Activated CD4-positive, alpha-beta memory T cell treated with anti-CD3 and anti-CD28 coated beads for 36 hours (primary cell): ENCODE measurements at regions not wholly inside any gene's neighbourhood (a gene's known extent, or its start where the extent isn't known, plus 50 kb on each side); places are given as distances from the start of the nearest gene placed in this dataset.
A peak's percentile ranks its signal among the peaks of the same experiment; 100 is the strongest.

Experiments used
- CTCF ChIA-PET: fragments of 350-600 bp; sonication (Branson Sonifier 250); formaldehyde crosslinking; loops from one replicate; lab custom pipeline; 2021; ENCODE audit warnings: antibody characterized with exemption, inconsistent platforms; lab: Charles Lee
- POLR2A ChIA-PET: fragments of 350-600 bp; sonication (Branson Sonifier 250); formaldehyde crosslinking; loops from one replicate; lab custom pipeline; 2021; ENCODE audit warnings: antibody characterized with exemption; lab: Charles Lee
- DNase-seq: peaks from one replicate; pipeline ENCODE4 v3.0.0-alpha.2; 2020
- H3K27ac Mint-ChIP-seq: one replicate; pipeline ENCODE4 v1.8.0; 2021; ENCODE audit warnings: mixed read lengths
- H3K27me3 Mint-ChIP-seq: one replicate; pipeline ENCODE4 v1.8.0; 2021; ENCODE audit warnings: mixed read lengths
- H3K36me3 Mint-ChIP-seq: one replicate; pipeline ENCODE4 v1.8.0; 2021; ENCODE audit warnings: mixed read lengths
- H3K4me1 Mint-ChIP-seq: one replicate; pipeline ENCODE4 v1.8.0; 2021; ENCODE audit warnings: low read depth, mixed read lengths
- H3K4me3 Mint-ChIP-seq: one replicate; pipeline ENCODE4 v1.8.0; 2021; ENCODE audit warnings: mild to moderate bottlenecking, mixed read lengths
- H3K9me3 Mint-ChIP-seq: one replicate; pipeline ENCODE4 v1.8.0; 2021; ENCODE audit warnings: mixed read lengths
- intact Hi-C: fragments of 100-400 bp; cut with micrococcal nuclease; formaldehyde crosslinking; loops from one replicate; pipeline ENCODE4 v1.15.1; 2023

- intact Hi-C loops, result no loop called here
- DNase-seq, result no peak
- no peak overlapping the region for H3K4me3 Mint-ChIP-seq
- POLR2A ChIA-PET, result no interaction called here
- no peaks in the 10 kb centered on the region for H3K36me3 Mint-ChIP-seq
- H3K4me1 Mint-ChIP-seq, result no peaks in the 10 kb centered on the region
- H3K9me3 Mint-ChIP-seq, result peaks cover 7% of the 10 kb centered on the region
- H3K27ac Mint-ChIP-seq, result no peak overlapping the region
- H3K27me3 Mint-ChIP-seq, result peaks cover 16% of the 10 kb centered on the region
- CTCF ChIA-PET, result no interaction called here
These were observed 242.1 kb downstream of the BUD13 start for GRCh38 chr11:116530705-116531104.

- intact Hi-C loops, result no loop called here
- H3K4me3 Mint-ChIP-seq, result no peak overlapping the region
- H3K36me3 Mint-ChIP-seq, result no peaks in the 10 kb centered on the region
- H3K27ac Mint-ChIP-seq, result no peak overlapping the region
- CTCF ChIA-PET, result no interaction called here
- no peaks in the 10 kb centered on the region for H3K4me1 Mint-ChIP-seq
- DNase-seq, result no peak
- H3K27me3 Mint-ChIP-seq, result peaks cover 16% of the 10 kb centered on the region
- POLR2A ChIA-PET, result no interaction called here
- peaks cover 7% of the 10 kb centered on the region for H3K9me3 Mint-ChIP-seq
These were observed 243.5 kb downstream of the BUD13 start for GRCh38 chr11:116529271-116529670.

- H3K27me3 Mint-ChIP-seq, result peaks cover 13% of the 10 kb centered on the region
- H3K27ac Mint-ChIP-seq, result no peak overlapping the region
- H3K4me1 Mint-ChIP-seq, result no peaks in the 10 kb centered on the region
- no peaks in the 10 kb centered on the region for H3K36me3 Mint-ChIP-seq
- no peak overlapping the region for H3K4me3 Mint-ChIP-seq
- intact Hi-C loops, result no loop called here
- ChIA-PET CTCF (no interaction called here), POLR2A (no interaction called here)
- H3K9me3 Mint-ChIP-seq, result peaks cover 7% of the 10 kb centered on the region
- no peak for DNase-seq
These were observed 245.4 kb downstream of the BUD13 start for GRCh38 chr11:116527180-116527991.

DNA sequence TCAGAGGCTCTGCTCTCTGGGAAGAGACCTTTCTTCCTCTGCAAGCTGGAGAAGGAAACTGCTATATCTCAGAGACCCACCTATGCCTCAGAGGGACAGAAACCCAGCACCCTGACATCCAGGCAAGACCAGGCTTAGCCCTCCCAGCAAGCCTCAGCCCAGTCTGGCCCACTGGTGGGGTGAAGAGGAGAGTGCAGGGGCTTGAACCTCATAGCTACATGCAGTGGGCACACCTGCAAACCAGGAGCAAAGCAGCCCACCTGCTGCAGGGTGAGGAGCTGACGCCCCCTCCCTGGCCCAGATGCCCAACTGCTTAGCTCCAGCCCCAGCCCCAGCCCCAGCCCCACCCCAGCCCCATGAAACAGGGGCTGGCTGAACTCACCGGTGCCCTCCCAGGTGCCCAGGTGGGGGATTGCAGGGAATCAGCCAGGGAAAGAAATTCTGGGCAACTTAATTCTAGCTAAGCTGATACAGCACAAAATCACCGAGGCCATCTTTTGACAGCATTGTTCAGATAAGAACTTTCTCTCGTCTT, 246.8 kb downstream of the BUD13 start:
- DNase-seq, result no peak
- Mint-ChIP-seq H3K27ac (no peak overlapping the region), H3K4me3 (no peak overlapping the region), H3K36me3 (no peaks in the 10 kb centered on the region), H3K4me1 (no peaks in the 10 kb centered on the region), H3K9me3 (peaks cover 5% of the 10 kb centered on the region), H3K27me3 (peaks cover 8% of the 10 kb centered on the region)
- CTCF ChIA-PET, result no interaction called here
- POLR2A ChIA-PET, result no interaction called here
- intact Hi-C loops, result no loop called here

- H3K36me3 Mint-ChIP-seq, result no peaks in the 10 kb centered on the region
- no peaks in the 10 kb centered on the region for H3K9me3 Mint-ChIP-seq
- POLR2A ChIA-PET, result no interaction called here
- intact Hi-C loops, result no loop called here
- no peak overlapping the region for H3K27ac Mint-ChIP-seq
- CTCF ChIA-PET, result interaction anchor here (0.6 to 0.7 kb wide), 2 partner anchors 20 to 147 kb away, joined by 3 read pairs; no protein-coding TSS in a partner anchor
- no peak overlapping the region for H3K4me3 Mint-ChIP-seq
- no peaks in the 10 kb centered on the region for H3K4me1 Mint-ChIP-seq
- H3K27me3 Mint-ChIP-seq, result peaks cover 23% of the 10 kb centered on the region
- DNase-seq, result peak; percentile 11
These were observed 253.3 kb downstream of the BUD13 start for GRCh38 chr11:116519499-116519898.

- no peaks in the 10 kb centered on the region for H3K36me3 Mint-ChIP-seq
- ChIA-PET CTCF (interaction anchor here (1.1 kb wide), 1 partner anchor 19 kb away, joined by 3 read pairs; no protein-coding TSS in a partner anchor), POLR2A (no interaction called here)
- no peaks in the 10 kb centered on the region for H3K9me3 Mint-ChIP-seq
- no peak overlapping the region for H3K27ac Mint-ChIP-seq
- intact Hi-C loops, result no loop called here
- no peak for DNase-seq
- peaks cover 23% of the 10 kb centered on the region for H3K27me3 Mint-ChIP-seq
- H3K4me1 Mint-ChIP-seq, result no peaks in the 10 kb centered on the region
- no peak overlapping the region for H3K4me3 Mint-ChIP-seq
These were observed 254.6 kb downstream of the BUD13 start for GRCh38 chr11:116518141-116518540.

GRCh38 chr11:116517584-116517983, 255.2 kb downstream of the BUD13 start:
- intact Hi-C loops, result no loop called here
- no peak overlapping the region for H3K4me3 Mint-ChIP-seq
- DNase-seq, result no peak
- H3K36me3 Mint-ChIP-seq, result no peaks in the 10 kb centered on the region
- H3K4me1 Mint-ChIP-seq, result no peaks in the 10 kb centered on the region
- ChIA-PET POLR2A (no interaction called here), CTCF (interaction anchor here (1.1 kb wide), 1 partner anchor 18 kb away, joined by 3 read pairs; no protein-coding TSS in a partner anchor)
- H3K9me3 Mint-ChIP-seq, result no peaks in the 10 kb centered on the region
- peaks cover 23% of the 10 kb centered on the region for H3K27me3 Mint-ChIP-seq
- no peak overlapping the region for H3K27ac Mint-ChIP-seq

- intact Hi-C loops, result no loop called here
- POLR2A ChIA-PET, result no interaction called here
- DNase-seq, result no peak
- H3K27me3 Mint-ChIP-seq, result peaks cover 19% of the 10 kb centered on the region
- H3K4me1 Mint-ChIP-seq, result no peaks in the 10 kb centered on the region
- H3K4me3 Mint-ChIP-seq, result no peak overlapping the region
- no peaks in the 10 kb centered on the region for H3K9me3 Mint-ChIP-seq
- no peaks in the 10 kb centered on the region for H3K36me3 Mint-ChIP-seq
- CTCF ChIA-PET, result interaction anchor here (1.1 kb wide), 1 partner anchor 18 kb away, joined by 3 read pairs; no protein-coding TSS in a partner anchor
- no peak overlapping the region for H3K27ac Mint-ChIP-seq
These were observed 255.7 kb downstream of the BUD13 start for GRCh38 chr11:116517077-116517476.

GRCh38 chr11:116515664-116516184, 257.1 kb downstream of the BUD13 start:
- Mint-ChIP-seq H3K9me3 (no peaks in the 10 kb centered on the region), H3K36me3 (no peaks in the 10 kb centered on the region), H3K27ac (no peak overlapping the region), H3K4me3 (no peak overlapping the region), H3K4me1 (no peaks in the 10 kb centered on the region), H3K27me3 (peaks cover 19% of the 10 kb centered on the region)
- ChIA-PET POLR2A (no interaction called here), CTCF (interaction anchor here (1.3 to 3.5 kb wide), 2 partner anchors 17 to 175 kb away, joined by 4 to 32 read pairs; no protein-coding TSS in a partner anchor)
- DNase-seq, result no peak
- intact Hi-C loops, result no loop called here

DNA sequence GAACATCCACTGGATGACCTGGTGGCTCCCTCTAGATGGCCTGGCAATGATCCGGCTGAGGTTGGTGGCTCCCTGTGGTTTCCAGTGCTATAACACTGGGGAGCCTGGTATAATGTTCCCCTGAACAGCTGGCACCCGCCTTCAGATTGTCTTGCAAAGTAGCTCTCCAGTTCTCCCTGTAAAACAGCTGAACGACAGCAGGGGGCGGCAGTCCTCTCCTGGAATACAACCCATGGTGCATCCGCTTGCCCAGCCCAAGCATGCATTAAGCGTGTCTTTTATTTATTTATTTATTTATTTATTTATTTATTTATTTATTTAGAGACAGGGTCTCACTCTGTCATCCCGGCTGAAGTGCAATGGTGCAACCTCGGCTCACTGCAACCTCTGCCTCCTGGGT, 258.9 kb downstream of the BUD13 start:
- Mint-ChIP-seq H3K4me1 (no peaks in the 10 kb centered on the region), H3K4me3 (no peak overlapping the region), H3K27ac (no peak overlapping the region), H3K9me3 (no peaks in the 10 kb centered on the region), H3K27me3 (peaks cover 21% of the 10 kb centered on the region), H3K36me3 (no peaks in the 10 kb centered on the region)
- intact Hi-C loops, result loop anchor here (5.0 kb wide), 1 partner anchor 178 kb away; no protein-coding TSS in a partner anchor
- POLR2A ChIA-PET, result no interaction called here
- CTCF ChIA-PET, result interaction anchor here (0.5 to 3.5 kb wide), 4 partner anchors 40 to 177 kb away, joined by 3 to 32 read pairs (median 5); no protein-coding TSS in a partner anchor
- peak; percentile 53 for DNase-seq

DNA sequence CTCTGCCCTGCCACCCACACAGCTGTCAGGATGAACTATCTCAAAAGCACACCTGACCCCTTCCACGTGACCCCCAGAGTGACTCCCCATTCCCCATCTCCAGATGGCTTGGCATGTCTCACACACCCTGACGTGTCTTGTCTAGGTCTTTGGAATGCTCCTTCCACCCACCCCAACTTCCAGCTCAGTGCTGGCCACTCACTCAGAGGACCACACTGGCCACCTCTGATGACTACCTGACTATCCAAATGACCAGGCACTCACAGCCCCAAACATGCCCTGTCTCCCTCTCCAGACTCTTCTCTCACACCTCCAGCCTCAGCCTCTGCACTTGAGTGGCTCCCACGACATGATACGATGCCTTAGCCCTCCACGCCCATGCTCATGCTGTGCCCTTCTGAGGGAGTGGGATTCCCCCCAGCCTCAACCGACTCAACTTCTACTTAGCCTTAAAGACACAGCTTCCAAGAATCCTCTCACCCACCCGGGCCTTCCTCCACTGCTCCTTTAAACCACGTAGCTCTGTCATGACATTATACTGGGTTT, 259.4 kb downstream of the BUD13 start:
- intact Hi-C loops, result loop anchor here (5.0 kb wide), 1 partner anchor 179 kb away; no protein-coding TSS in a partner anchor
- Mint-ChIP-seq H3K36me3 (no peaks in the 10 kb centered on the region), H3K4me3 (no peak overlapping the region), H3K4me1 (no peaks in the 10 kb centered on the region), H3K9me3 (no peaks in the 10 kb centered on the region), H3K27ac (no peak overlapping the region), H3K27me3 (peaks cover 21% of the 10 kb centered on the region)
- CTCF ChIA-PET, result interaction anchor here (0.5 to 3.5 kb wide), 4 partner anchors 39 to 177 kb away, joined by 3 to 32 read pairs (median 5); no protein-coding TSS in a partner anchor
- POLR2A ChIA-PET, result no interaction called here
- DNase-seq, result no peak

- no peak overlapping the region for H3K4me3 Mint-ChIP-seq
- DNase-seq, result no peak
- ChIA-PET CTCF (interaction anchor here (1.2 to 3.5 kb wide), 2 partner anchors 39 to 178 kb away, joined by 3 to 32 read pairs; no protein-coding TSS in a partner anchor), POLR2A (no interaction called here)
- H3K27me3 Mint-ChIP-seq, result peaks cover 21% of the 10 kb centered on the region
- no peaks in the 10 kb centered on the region for H3K36me3 Mint-ChIP-seq
- H3K4me1 Mint-ChIP-seq, result no peaks in the 10 kb centered on the region
- H3K27ac Mint-ChIP-seq, result no peak overlapping the region
- intact Hi-C loops, result loop anchor here (5.0 kb wide), 1 partner anchor 179 kb away; no protein-coding TSS in a partner anchor
- no peaks in the 10 kb centered on the region for H3K9me3 Mint-ChIP-seq
These were observed 259.9 kb downstream of the BUD13 start for GRCh38 chr11:116512841-116513240.
